ENCODE measurements at regions not wholly inside any gene's neighbourhood (a gene's known extent, or its start where the extent isn't known, plus 50 kb on each side); places are given as distances from the start of the nearest gene placed in this dataset.

- TF ChIP-seq EZH2 (IDR thresholded peaks at IDR 0.05; ENCODE audit: insufficient read depth, poor library complexity, severe bottlenecking) (no peak), EZH2phosphoT487 (IDR thresholded peaks at IDR 0.05; ENCODE audit: insufficient read depth, low read depth) (no peak)
These were observed 281.1 kb upstream of the SORL1-AS1 start for GRCh38 chr11:121733858-121734257.

Measured in GM23248 (cell line).